Esophagus muscularis mucosa (tissue), 4 donors: ENCODE measurements at regions not wholly inside any gene's neighbourhood (a gene's known extent, or its start where the extent isn't known, plus 50 kb on each side); places are given as distances from the start of the nearest gene placed in this dataset.

Experiments used
- DNase-seq: peaks from one replicate; pipeline ENCODE4 v3.0.0-alpha.2; 2017; ENCODE audit errors: extremely low spot score
- H3K27ac ChIP-seq, 4 donors: fragments of 200-600 bp; sonication (generic); replicated peaks in 1 of 4; 1 replicate in 3 of 4; 2 replicates in 1 of 4; pipeline ENCODE4 v1.5.1; 2016 to 2019; ENCODE audit warnings: mild to moderate bottlenecking in 1 of 4
- H3K27me3 ChIP-seq, 4 donors: fragments of 200-600 bp; sonication (generic); one replicate each; pipeline versions ENCODE4 v1.5.1 to v1.6.0; 2016 to 2019
- H3K36me3 ChIP-seq, 4 donors: fragments of 200-600 bp; sonication (generic); one replicate each; pipeline ENCODE4 v1.5.1; 2016 to 2019
- H3K4me1 ChIP-seq, 4 donors: fragments of 200-600 bp; sonication (generic); one replicate each; pipeline ENCODE4 v1.5.1; 2016 to 2019
- H3K4me3 ChIP-seq, 4 donors: fragments of 200-600 bp; sonication (generic); 1 replicate in 2 of 4; 2 replicates in 2 of 4; pipeline ENCODE4 v1.5.1; 2016 to 2019; ENCODE audit warnings: mild to moderate bottlenecking in 4 of 4, moderate library complexity in 1 of 4
- H3K9me3 ChIP-seq, 4 donors: fragments of 200-600 bp; sonication (generic); 1 replicate in 3 of 4; 2 replicates in 1 of 4; pipeline ENCODE4 v1.5.1; 2016 to 2019
- EP300 ChIP-seq: sonication (generic); formaldehyde crosslinking; IDR thresholded peaks from one replicate; pipeline ENCODE4 v1.6.1; 2017; ENCODE audit warnings: antibody characterized with exemption
- POLR2A ChIP-seq: fragments of 450-650 bp; IDR thresholded peaks from one replicate; pipeline ENCODE4 v1.6.1; 2017; ENCODE audit warnings: antibody characterized with exemption, moderate library complexity, mild to moderate bottlenecking, low read depth
- POLR2AphosphoS5 ChIP-seq, 2 donors: sonication (generic); formaldehyde crosslinking; IDR thresholded peaks; one replicate each; pipeline ENCODE4 v1.6.1; 2017; ENCODE audit warnings: antibody characterized with exemption in 2 of 2
- WGBS: methylation state at CpG from one replicate; pipeline ENCODE4 v1.1.5; 2018; 5-methylcytosine and 5-hydroxymethylcytosine counted together
- intact Hi-C: fragments of 100-400 bp; cut with DNase I; formaldehyde crosslinking; loops from one replicate; pipeline ENCODE4 v1.15.1; 2023
- TF ChIP-seq, protein P1 (sequence below), 3 experiments: fragments of 200-600 bp in 2 of 3; fragments of 450-650 bp in 1 of 3; sonication (generic) in 2 of 3; IDR thresholded peaks; one replicate each; pipeline ENCODE4 v1.5.1; 2017 to 2019; ENCODE audit warnings: antibody characterized with exemption in 3 of 3, mild to moderate bottlenecking in 2 of 3, moderate library complexity in 1 of 3

DNA sequence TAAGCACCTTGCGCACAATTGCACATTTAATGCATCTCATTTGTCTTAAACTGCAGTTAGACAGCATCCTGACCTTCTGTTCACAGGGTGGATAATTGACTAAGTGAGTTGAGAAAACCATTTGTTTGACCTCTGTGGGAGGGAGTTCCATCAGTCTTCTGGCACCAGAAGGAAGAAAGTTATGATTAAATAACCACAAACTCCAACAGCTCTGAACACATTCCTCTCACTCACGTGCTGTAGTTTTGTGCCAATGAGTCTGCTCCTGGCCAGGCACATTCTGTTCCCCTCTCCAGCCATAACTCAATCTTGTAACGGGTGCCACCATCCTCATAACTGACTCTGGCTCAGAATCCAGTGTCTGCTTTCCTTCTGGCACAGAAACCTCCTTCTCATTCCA lies 817.2 kb downstream of the SLITRK1 start:
- TF ChIP-seq EP300 (peak; percentile 95), POLR2AphosphoS5 (IDR thresholded peaks at IDR 0.05) (peak; percentile 94 to 97)
- TF ChIP-seq, protein P1, sequence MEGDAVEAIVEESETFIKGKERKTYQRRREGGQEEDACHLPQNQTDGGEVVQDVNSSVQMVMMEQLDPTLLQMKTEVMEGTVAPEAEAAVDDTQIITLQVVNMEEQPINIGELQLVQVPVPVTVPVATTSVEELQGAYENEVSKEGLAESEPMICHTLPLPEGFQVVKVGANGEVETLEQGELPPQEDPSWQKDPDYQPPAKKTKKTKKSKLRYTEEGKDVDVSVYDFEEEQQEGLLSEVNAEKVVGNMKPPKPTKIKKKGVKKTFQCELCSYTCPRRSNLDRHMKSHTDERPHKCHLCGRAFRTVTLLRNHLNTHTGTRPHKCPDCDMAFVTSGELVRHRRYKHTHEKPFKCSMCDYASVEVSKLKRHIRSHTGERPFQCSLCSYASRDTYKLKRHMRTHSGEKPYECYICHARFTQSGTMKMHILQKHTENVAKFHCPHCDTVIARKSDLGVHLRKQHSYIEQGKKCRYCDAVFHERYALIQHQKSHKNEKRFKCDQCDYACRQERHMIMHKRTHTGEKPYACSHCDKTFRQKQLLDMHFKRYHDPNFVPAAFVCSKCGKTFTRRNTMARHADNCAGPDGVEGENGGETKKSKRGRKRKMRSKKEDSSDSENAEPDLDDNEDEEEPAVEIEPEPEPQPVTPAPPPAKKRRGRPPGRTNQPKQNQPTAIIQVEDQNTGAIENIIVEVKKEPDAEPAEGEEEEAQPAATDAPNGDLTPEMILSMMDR (IDR thresholded peaks at IDR 0.05) = no peak
- intact Hi-C loops = no loop called here
- H3K27ac ChIP-seq = peak overlapping the region; percentile 40 to 63 (median 60)
- no peaks in the 10 kb centered on the region for H3K36me3 ChIP-seq
- H3K4me1 ChIP-seq = peaks cover 0 to 37% (median 13%) of the 10 kb centered on the region in 4 donors
- no peaks in the 10 kb centered on the region for H3K9me3 ChIP-seq
- H3K27me3 ChIP-seq = no peaks in the 10 kb centered on the region
- 20% methylated on average over 3 of the region's 3 CpGs for WGBS
- peak; percentile 93 for DNase-seq
- no peak overlapping the region for H3K4me3 ChIP-seq

DNA sequence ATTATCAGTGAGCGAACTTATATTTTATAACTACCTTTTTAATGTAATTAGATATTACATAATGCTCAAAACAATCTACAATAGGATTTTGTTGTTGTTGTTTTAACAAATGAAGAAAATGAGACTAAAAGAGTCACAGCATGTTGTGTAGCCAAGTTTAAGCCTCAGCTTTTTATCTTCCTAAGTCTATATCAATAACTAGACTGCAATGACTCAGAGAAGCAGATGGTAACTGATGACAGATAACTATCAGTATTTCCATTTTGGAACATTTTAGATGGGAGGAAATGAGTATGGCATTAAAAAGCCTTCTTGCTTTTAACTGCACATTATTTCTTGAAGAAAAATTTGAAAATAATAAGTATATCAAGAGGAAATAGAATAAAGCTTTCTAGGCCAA lies 825.2 kb downstream of the SLITRK1 start:
- H3K27ac ChIP-seq = no peak overlapping the region
- H3K36me3 ChIP-seq = no peaks in the 10 kb centered on the region
- H3K27me3 ChIP-seq = no peaks in the 10 kb centered on the region
- no peak overlapping the region for H3K4me3 ChIP-seq
- no peaks in the 10 kb centered on the region for H3K9me3 ChIP-seq
- H3K4me1 ChIP-seq = peaks cover 0 to 10% (median 0%) of the 10 kb centered on the region in 4 donors
- TF ChIP-seq POLR2A (no peak), EP300 (no peak), POLR2AphosphoS5 (IDR thresholded peaks at IDR 0.05) (no peak)
- TF ChIP-seq, protein P1 (IDR thresholded peaks at IDR 0.05) = no peak
- intact Hi-C loops = no loop called here
- no peak for DNase-seq
- WGBS = 93% methylated on average over 1 of the region's 1 CpG

DNA sequence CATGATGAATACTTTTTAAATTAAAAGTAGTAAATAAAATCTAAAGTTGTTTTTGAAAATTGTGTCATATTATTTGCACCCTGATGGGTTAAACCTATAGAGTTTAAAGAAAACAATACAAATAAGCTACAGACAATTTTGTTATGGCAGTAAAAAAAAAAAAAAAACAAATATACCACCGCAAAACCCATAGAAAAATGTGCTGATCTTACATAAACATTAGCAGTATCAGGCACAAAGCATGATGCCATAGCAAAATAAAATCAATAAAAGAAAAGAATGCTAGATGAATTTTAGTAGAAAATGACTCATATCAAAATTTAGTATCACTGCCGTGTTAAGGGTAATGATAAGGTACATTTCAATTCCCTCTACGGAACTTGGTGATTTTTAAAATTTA lies 826.0 kb downstream of the SLITRK1 start:
- no peaks in the 10 kb centered on the region for H3K9me3 ChIP-seq
- DNase-seq = no peak
- no peak for TF ChIP-seq POLR2A
- TF ChIP-seq, protein P1 (IDR thresholded peaks at IDR 0.05) = no peak
- H3K36me3 ChIP-seq = no peaks in the 10 kb centered on the region
- H3K27me3 ChIP-seq = no peaks in the 10 kb centered on the region
- no peak overlapping the region for H3K27ac ChIP-seq
- peaks cover 0 to 10% (median 0%) of the 10 kb centered on the region in 4 donors for H3K4me1 ChIP-seq
- intact Hi-C loops = no loop called here
- no peak overlapping the region for H3K4me3 ChIP-seq
- WGBS = 87% methylated on average over 3 of the region's 3 CpGs

DNA sequence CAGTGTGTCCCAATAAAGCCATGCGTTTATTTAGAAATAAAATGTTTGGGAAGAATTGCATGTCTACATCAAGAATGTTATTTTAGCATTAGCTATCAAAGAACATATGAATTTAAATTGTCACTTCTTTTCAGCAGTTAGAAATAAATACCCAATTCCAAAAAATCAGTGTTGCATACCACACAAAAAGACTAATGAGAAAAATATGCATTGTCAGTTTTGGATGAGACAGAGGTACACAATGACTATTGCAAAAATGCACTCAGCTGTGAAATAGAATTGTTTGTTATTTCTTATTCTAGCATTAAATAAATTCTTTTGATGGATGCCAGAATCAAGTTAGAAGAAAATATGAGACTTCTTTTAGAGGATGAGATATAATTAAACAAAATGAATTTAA lies 833.9 kb downstream of the SLITRK1 start:
- intact Hi-C loops = no loop called here
- Histone ChIP-seq H3K4me3 (no peak overlapping the region), H3K36me3 (no peaks in the 10 kb centered on the region), H3K27ac (no peak overlapping the region), H3K27me3 (no peaks in the 10 kb centered on the region), H3K4me1 (no peaks in the 10 kb centered on the region), H3K9me3 (no peaks in the 10 kb centered on the region)
- no peak for DNase-seq
- 84% methylated on average over 1 of the region's 1 CpG for WGBS
- TF ChIP-seq POLR2AphosphoS5 (IDR thresholded peaks at IDR 0.05) (no peak), EP300 (no peak), POLR2A (no peak)
- TF ChIP-seq, protein P1 (IDR thresholded peaks at IDR 0.05) = no peak

DNA sequence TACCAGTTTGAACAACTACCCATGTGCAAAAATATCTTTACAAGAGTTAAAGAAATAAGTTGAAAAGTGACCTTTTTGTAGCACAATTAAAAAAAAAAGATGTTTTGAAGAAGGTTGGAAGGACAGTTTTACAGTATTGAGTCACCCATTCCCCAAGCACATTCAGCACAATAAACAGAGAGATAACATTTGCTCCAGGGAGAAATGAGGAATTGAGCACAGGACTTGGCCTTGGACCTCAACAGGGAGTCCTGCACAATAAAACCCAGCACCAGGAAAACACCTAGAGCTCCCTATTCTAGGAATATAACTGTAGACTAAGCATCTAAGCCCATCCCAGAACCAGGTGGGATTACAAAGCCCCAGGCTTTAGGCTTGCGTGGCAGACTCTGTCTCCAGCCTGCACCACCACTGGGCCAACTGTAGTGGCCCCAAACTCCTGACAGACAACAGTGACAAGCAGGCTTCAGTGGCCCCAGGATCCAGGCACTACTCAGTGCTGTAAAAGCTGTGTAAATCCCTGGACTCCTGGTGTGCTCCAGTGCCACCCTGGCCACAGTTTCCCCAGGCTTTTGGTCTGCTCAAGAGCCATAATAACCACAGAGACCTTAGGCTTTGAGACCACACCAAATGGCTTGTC lies 857.2 kb downstream of the SLITRK1 start:
- DNase-seq = no peak
- H3K27me3 ChIP-seq = no peaks in the 10 kb centered on the region
- no peak overlapping the region for H3K27ac ChIP-seq
- TF ChIP-seq, protein P1 (IDR thresholded peaks at IDR 0.05) = no peak
- TF ChIP-seq POLR2A = no peak
- no peak for TF ChIP-seq EP300
- no peaks in the 10 kb centered on the region for H3K4me1 ChIP-seq
- H3K36me3 ChIP-seq = no peaks in the 10 kb centered on the region
- intact Hi-C loops = no loop called here
- no peak overlapping the region for H3K4me3 ChIP-seq
- no peaks in the 10 kb centered on the region for H3K9me3 ChIP-seq
- WGBS = 79% methylated on average over 1 of the region's 1 CpG
